ENCODE measurements at regions not wholly inside any gene's neighbourhood (a gene's known extent, or its start where the extent isn't known, plus 50 kb on each side); places are given as distances from the start of the nearest gene placed in this dataset.
A peak's percentile ranks its signal among the peaks of the same experiment; 100 is the strongest.

DNA sequence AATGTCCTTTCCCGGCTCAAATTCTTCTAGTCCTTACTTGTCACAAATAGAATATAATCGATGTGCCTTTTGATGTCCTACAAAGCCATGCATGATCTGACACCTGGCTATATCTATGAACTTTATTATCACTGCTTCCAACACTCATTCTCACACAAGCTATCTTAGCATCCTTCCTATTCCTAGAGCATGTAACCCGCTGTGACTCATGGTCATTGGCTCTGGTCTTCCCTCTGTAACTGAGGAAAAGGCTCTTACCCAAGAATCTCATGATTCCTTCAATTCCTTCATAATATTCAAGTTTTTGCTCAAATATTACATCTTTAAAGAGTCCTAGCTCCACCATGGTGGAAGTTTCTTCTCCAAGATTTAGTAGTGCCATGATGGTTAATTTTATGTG, 480.0 kb upstream of the PAPPA start:
- TF ChIP-seq, protein P1, sequence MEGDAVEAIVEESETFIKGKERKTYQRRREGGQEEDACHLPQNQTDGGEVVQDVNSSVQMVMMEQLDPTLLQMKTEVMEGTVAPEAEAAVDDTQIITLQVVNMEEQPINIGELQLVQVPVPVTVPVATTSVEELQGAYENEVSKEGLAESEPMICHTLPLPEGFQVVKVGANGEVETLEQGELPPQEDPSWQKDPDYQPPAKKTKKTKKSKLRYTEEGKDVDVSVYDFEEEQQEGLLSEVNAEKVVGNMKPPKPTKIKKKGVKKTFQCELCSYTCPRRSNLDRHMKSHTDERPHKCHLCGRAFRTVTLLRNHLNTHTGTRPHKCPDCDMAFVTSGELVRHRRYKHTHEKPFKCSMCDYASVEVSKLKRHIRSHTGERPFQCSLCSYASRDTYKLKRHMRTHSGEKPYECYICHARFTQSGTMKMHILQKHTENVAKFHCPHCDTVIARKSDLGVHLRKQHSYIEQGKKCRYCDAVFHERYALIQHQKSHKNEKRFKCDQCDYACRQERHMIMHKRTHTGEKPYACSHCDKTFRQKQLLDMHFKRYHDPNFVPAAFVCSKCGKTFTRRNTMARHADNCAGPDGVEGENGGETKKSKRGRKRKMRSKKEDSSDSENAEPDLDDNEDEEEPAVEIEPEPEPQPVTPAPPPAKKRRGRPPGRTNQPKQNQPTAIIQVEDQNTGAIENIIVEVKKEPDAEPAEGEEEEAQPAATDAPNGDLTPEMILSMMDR (IDR thresholded peaks at IDR 0.05) = no peak
- peaks cover 62% of the 10 kb centered on the region for H3K4me1 Mint-ChIP-seq (ENCODE audit: unreplicated experiment)

DNA sequence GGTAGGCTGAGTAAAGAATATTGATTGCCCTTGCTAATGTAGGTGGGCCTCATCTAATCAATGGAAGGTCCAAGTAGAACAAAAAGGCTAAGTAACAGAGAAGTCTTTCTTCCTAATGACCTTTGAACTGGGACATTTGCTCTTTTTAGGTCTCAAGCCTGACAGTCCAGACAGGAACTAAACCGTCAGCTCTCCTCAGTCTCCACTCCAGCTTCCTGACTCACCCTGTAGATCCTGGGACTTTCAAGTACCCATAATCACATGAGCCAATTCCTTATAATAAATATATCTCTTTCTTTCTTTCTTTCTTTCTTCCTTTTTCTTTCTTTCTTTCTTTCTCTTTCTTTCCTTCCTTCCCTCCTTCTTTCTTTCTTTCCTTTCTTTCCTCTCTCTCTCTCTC, 479.5 kb upstream of the PAPPA start:
- H3K36me3 Mint-ChIP-seq (ENCODE audit: unreplicated experiment) = peaks cover 12% of the 10 kb centered on the region
- H3K9me3 Mint-ChIP-seq (ENCODE audit: unreplicated experiment) = peaks cover 11% of the 10 kb centered on the region
- H3K4me1 Mint-ChIP-seq (ENCODE audit: unreplicated experiment) = peaks cover 59% of the 10 kb centered on the region
- H3K27me3 Mint-ChIP-seq (ENCODE audit: unreplicated experiment) = no peaks in the 10 kb centered on the region
- H3K4me3 Mint-ChIP-seq (ENCODE audit: unreplicated experiment) = no peak overlapping the region
- DNase-seq (ENCODE audit: extremely low spot score, unreplicated experiment) = no peak
- H3K27ac Mint-ChIP-seq (ENCODE audit: unreplicated experiment) = peak overlapping the region; percentile 100
- TF ChIP-seq, protein P1 (IDR thresholded peaks at IDR 0.05) = no peak

More for the DNA sequence above, 480.0 kb upstream of the PAPPA start:
- DNase-seq (ENCODE audit: extremely low spot score, unreplicated experiment) = no peak
- no peaks in the 10 kb centered on the region for H3K27me3 Mint-ChIP-seq (ENCODE audit: unreplicated experiment)
- peak overlapping the region; percentile 100 for H3K27ac Mint-ChIP-seq (ENCODE audit: unreplicated experiment)
- H3K9me3 Mint-ChIP-seq (ENCODE audit: unreplicated experiment) = peaks cover 11% of the 10 kb centered on the region
- peak overlapping the region; percentile 61 for H3K4me3 Mint-ChIP-seq (ENCODE audit: unreplicated experiment)
- H3K36me3 Mint-ChIP-seq (ENCODE audit: unreplicated experiment) = peaks cover 12% of the 10 kb centered on the region

DNA sequence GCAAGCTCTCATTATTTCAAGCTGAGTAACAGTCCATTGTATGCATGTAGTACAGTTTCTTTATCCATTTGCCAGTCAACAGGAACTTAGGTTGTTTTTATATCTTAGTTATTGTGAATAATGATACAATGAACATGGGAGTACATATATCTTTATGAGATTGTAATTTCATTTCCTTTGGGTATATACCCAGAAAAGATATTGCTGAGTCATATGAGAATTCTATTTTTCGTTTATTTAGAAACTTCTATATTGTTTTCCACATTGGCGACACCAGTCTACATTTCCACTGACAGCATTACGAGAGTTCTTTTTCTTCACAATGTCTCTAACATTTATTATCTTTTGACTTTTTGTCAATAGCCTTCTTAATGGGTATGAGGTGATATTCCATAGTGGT, 477.8 kb upstream of the PAPPA start:
- Mint-ChIP-seq H3K27ac (ENCODE audit: unreplicated experiment) (peak overlapping the region; percentile 81), H3K36me3 (ENCODE audit: unreplicated experiment) (peaks cover 12% of the 10 kb centered on the region), H3K4me3 (ENCODE audit: unreplicated experiment) (no peak overlapping the region), H3K9me3 (ENCODE audit: unreplicated experiment) (peaks cover 11% of the 10 kb centered on the region), H3K4me1 (ENCODE audit: unreplicated experiment) (peaks cover 52% of the 10 kb centered on the region), H3K27me3 (ENCODE audit: unreplicated experiment) (no peaks in the 10 kb centered on the region)
- DNase-seq (ENCODE audit: extremely low spot score, unreplicated experiment) = no peak
- TF ChIP-seq, protein P1 (IDR thresholded peaks at IDR 0.05) = no peak

DNA sequence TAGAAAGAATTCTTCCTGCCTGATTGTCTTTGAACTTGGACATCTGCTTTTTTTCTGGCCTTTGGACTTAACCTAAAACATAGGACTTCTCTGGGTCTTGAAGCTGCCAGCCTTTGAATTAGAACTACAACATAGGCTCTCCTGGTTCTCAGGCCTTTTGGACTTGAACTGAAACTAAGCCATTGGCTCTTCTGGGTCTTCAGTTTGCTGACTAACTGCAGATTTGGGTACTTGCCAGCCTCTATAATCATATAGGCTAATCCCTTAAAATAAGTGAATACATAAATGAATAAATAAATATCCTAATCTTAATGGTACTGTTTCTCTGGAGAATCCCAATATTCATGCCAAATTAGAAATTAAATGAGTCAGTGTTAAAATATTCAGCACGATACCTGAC, 473.4 kb upstream of the PAPPA start:
- no peak overlapping the region for H3K4me3 Mint-ChIP-seq (ENCODE audit: unreplicated experiment)
- peaks cover 14% of the 10 kb centered on the region for H3K4me1 Mint-ChIP-seq (ENCODE audit: unreplicated experiment)
- no peak for DNase-seq (ENCODE audit: extremely low spot score, unreplicated experiment)

DNA sequence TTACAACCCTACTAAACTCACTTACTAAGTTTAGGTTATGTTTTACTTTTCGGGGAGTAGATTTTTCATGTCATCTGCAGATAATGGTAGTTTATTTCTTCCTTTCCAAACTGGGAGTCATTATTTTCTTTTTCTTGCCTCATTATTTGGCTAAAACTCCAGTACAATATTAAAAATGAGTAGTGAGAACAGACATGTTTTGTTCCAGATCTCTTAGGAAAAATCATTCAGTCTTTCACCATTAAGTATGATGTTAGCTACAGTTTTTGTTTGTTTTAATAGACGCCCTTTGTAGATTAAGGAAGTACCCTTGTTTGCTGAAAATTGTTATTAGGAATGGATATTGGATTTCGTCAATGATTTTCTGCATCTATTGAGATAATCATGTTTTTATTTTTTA, 472.0 kb upstream of the PAPPA start:
- no peak overlapping the region for H3K27ac Mint-ChIP-seq (ENCODE audit: unreplicated experiment)
- peaks cover 32% of the 10 kb centered on the region for H3K9me3 Mint-ChIP-seq (ENCODE audit: unreplicated experiment)
- H3K36me3 Mint-ChIP-seq (ENCODE audit: unreplicated experiment) = peaks cover 32% of the 10 kb centered on the region
- TF ChIP-seq, protein P1 (IDR thresholded peaks at IDR 0.05) = no peak
- no peaks in the 10 kb centered on the region for H3K27me3 Mint-ChIP-seq (ENCODE audit: unreplicated experiment)
- no peak overlapping the region for H3K4me3 Mint-ChIP-seq (ENCODE audit: unreplicated experiment)
- DNase-seq (ENCODE audit: extremely low spot score, unreplicated experiment) = no peak
- H3K4me1 Mint-ChIP-seq (ENCODE audit: unreplicated experiment) = peaks cover 9% of the 10 kb centered on the region

More for the DNA sequence above, 473.4 kb upstream of the PAPPA start:
- TF ChIP-seq, protein P1 (IDR thresholded peaks at IDR 0.05) = no peak
- Mint-ChIP-seq H3K36me3 (ENCODE audit: unreplicated experiment) (peaks cover 33% of the 10 kb centered on the region), H3K27ac (ENCODE audit: unreplicated experiment) (no peak overlapping the region), H3K27me3 (ENCODE audit: unreplicated experiment) (no peaks in the 10 kb centered on the region), H3K9me3 (ENCODE audit: unreplicated experiment) (peaks cover 28% of the 10 kb centered on the region)
